HUDEP-2 (cell line): ENCODE measurements at regions not wholly inside any gene's neighbourhood (a gene's known extent, or its start where the extent isn't known, plus 50 kb on each side); places are given as distances from the start of the nearest gene placed in this dataset.
A peak's percentile ranks its signal among the peaks of the same experiment; 100 is the strongest.

Experiments used
- DNase-seq, 76 experiments: peaks; one replicate each; lab custom pipeline; 2025; ENCODE audit not compliant: unreplicated experiment in 76 of 76; lab: John Stamatoyannopoulos, UW

- peak in 13 of 76 experiments; percentile 3 to 45 (median 15) for DNase-seq
These were observed 565.5 kb upstream of the IGFBP3 start for GRCh38 chr7:46486256-46487206.

- DNase-seq: peak in 2 of 76 experiments; percentile 12 to 24
These were observed 564.5 kb upstream of the IGFBP3 start for GRCh38 chr7:46485481-46486065.

GRCh38 chr7:46484906-46485305, 563.8 kb upstream of the IGFBP3 start:
- DNase-seq: no peak

GRCh38 chr7:46480619-46481018, 559.5 kb upstream of the IGFBP3 start:
- no peak for DNase-seq

GRCh38 chr7:46479680-46480079, 558.6 kb upstream of the IGFBP3 start:
- no peak for DNase-seq

GRCh38 chr7:46478046-46478445, 557.0 kb upstream of the IGFBP3 start:
- peak in 1 of 76 experiments; percentile 28 for DNase-seq

- DNase-seq: peak in 5 of 76 experiments; percentile 2 to 8 (median 4)
These were observed 547.8 kb upstream of the IGFBP3 start for GRCh38 chr7:46468753-46469356.

GRCh38 chr7:46463170-46463569, 542.1 kb upstream of the IGFBP3 start:
- no peak for DNase-seq

GRCh38 chr7:46461334-46461777, 540.3 kb upstream of the IGFBP3 start:
- peak in 73 of 76 experiments; percentile 4 to 98 (median 72) for DNase-seq

- DNase-seq: no peak
These were observed 538.9 kb upstream of the IGFBP3 start for GRCh38 chr7:46459942-46460341.

- DNase-seq: no peak
These were observed 533.7 kb upstream of the IGFBP3 start for GRCh38 chr7:46454816-46455215.

- DNase-seq: no peak
These were observed 531.6 kb upstream of the IGFBP3 start for GRCh38 chr7:46452561-46453135.

GRCh38 chr7:46451846-46452245, 530.8 kb upstream of the IGFBP3 start:
- DNase-seq: no peak

- no peak for DNase-seq
These were observed 529.8 kb upstream of the IGFBP3 start for GRCh38 chr7:46450886-46451285.

GRCh38 chr7:46450425-46450824, 529.4 kb upstream of the IGFBP3 start:
- DNase-seq: no peak

GRCh38 chr7:46449743-46450142, 528.7 kb upstream of the IGFBP3 start:
- DNase-seq: no peak

GRCh38 chr7:46448478-46448877, 527.4 kb upstream of the IGFBP3 start:
- no peak for DNase-seq

GRCh38 chr7:46446151-46446550, 525.1 kb upstream of the IGFBP3 start:
- DNase-seq: no peak

GRCh38 chr7:46444256-46444655, 523.2 kb upstream of the IGFBP3 start:
- no peak for DNase-seq

- no peak for DNase-seq
These were observed 519.1 kb upstream of the IGFBP3 start for GRCh38 chr7:46440186-46440585.

GRCh38 chr7:46432708-46433107, 511.6 kb upstream of the IGFBP3 start:
- DNase-seq: no peak
